ENCODE measurements at regions not wholly inside any gene's neighbourhood (a gene's known extent, or its start where the extent isn't known, plus 50 kb on each side); places are given as distances from the start of the nearest gene placed in this dataset.

DNA sequence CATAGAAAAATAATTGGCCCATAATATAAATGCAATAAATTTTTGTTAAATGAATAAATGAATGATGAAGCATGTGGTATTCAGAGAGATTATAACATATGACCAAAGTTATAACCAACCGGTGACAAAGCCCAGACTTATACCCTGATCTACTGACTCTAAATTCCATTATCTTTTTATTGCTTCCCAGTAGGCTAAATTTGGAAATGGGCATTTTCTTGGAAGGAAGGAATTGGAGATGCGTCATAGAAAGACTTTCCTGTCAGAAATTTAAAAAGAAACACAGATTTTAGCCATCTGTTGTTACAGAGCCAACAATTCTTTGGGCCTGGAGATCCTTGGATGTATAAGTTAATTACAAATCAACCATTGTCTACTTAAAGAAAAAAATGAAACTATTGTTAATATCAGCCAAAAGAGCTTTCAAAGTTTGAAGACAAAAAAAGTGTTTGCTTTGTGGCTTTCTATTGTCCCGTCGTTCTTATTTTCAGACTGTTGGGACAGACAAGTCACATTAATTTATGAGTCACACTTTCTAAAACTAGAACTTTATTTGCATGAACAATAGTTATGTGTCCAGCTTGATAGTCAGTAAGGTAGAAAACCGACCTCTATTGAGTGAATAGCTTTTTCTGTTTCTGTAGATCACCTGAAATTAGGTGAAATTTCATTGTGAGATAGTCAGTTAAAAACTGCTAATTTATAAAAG, 428.7 kb downstream of the GABRG2 start:
- TF ChIP-seq, protein P1, sequence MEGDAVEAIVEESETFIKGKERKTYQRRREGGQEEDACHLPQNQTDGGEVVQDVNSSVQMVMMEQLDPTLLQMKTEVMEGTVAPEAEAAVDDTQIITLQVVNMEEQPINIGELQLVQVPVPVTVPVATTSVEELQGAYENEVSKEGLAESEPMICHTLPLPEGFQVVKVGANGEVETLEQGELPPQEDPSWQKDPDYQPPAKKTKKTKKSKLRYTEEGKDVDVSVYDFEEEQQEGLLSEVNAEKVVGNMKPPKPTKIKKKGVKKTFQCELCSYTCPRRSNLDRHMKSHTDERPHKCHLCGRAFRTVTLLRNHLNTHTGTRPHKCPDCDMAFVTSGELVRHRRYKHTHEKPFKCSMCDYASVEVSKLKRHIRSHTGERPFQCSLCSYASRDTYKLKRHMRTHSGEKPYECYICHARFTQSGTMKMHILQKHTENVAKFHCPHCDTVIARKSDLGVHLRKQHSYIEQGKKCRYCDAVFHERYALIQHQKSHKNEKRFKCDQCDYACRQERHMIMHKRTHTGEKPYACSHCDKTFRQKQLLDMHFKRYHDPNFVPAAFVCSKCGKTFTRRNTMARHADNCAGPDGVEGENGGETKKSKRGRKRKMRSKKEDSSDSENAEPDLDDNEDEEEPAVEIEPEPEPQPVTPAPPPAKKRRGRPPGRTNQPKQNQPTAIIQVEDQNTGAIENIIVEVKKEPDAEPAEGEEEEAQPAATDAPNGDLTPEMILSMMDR (IDR thresholded peaks at IDR 0.05; ENCODE audit: extremely low read depth, missing control alignments), result no peak
- no peak for DNase-seq (ENCODE audit: low spot score)

DNA sequence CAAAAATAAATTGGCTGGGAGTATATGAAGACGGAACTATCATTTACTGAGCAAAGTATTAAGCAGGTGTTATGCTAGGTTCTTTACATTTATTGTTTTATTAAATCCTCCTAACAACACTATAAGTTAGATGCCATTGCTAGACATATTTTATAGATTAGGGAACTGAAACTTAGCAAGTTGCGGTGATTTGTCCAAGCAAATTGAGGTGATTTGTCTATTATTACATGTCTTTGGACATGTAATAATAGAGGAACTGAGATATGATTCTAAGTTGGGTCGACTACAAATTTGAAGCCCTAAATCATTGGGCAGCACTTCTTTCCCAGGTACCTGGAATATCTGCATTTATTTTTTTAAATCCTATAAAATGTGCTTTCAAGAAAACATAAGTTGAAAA, 429.9 kb downstream of the GABRG2 start:
- DNase-seq (ENCODE audit: low spot score), result no peak
- TF ChIP-seq, protein P1 (IDR thresholded peaks at IDR 0.05; ENCODE audit: extremely low read depth, missing control alignments), result no peak

DNA sequence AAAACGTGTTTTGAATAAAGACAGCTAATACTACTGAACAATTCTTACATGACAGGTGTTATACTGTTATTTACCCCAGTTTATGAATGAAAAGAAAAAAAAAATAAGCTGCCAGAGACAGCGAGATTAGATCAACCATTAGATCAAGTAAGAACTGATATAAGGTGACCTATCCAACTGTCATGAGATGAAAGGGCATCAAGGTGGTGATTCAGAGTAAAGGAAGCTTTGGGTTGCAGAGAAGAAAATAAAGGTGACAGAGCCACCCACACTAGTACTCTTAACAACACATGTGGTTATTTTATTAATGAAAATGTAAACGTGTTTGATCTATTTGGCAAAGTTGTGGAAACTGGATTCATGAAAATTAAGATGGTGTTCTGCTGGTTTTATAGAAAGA, 435.2 kb downstream of the GABRG2 start:
- DNase-seq (ENCODE audit: low spot score), result no peak
- TF ChIP-seq, protein P1 (IDR thresholded peaks at IDR 0.05; ENCODE audit: extremely low read depth, missing control alignments), result no peak

DNA sequence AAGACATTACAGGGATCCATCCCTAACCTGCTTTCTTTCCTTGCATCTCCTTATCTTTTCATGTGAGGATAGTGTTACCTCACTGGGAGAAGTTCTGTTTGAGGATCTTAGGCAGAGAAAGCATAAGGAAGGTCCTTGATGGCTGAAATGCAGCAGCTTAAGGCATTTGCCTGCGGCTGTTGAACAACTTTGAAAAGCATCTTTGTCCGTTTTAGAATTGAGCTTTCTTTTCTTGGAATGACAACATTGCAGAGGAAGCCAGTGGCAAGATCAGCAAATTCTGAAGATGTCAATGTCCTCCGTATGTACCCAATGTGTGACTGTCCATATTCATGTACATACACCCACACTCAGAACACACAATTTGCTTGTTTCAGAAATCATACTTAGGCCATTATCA, 436.2 kb downstream of the GABRG2 start:
- no peak for DNase-seq (ENCODE audit: low spot score)
- TF ChIP-seq, protein P1 (IDR thresholded peaks at IDR 0.05; ENCODE audit: extremely low read depth, missing control alignments), result no peak

DNA sequence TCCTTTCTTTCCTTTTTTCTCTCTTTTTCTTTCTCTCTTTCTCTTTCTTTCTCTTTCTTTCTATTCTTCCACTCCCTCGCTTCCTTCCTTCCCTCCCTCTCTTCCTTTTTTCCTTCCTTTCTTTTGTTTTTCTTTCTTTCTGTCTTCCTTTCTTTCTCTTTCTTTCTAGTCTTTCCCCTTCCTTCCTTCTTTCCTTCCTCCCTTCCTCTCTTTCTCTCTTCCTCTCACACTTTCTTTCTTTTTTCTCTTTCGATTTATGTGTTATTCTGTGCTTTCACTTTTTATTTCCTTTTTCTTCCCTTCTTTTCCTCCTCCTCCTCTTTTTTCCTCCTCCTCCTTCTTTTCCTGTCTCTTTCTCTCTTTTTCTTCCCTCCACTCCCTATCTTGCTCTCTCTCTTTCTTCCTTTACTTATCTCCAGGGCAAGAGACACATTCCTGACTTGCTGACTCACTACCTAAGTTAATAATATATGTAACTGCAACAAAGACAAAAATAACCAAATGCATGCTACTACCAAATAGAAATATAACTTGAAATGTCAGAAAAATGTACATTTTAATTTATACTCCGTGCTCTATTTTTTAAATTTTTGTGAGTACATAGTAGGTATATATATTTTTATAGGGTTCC, 445.5 kb downstream of the GABRG2 start:
- no peak for DNase-seq (ENCODE audit: low spot score)

DNA sequence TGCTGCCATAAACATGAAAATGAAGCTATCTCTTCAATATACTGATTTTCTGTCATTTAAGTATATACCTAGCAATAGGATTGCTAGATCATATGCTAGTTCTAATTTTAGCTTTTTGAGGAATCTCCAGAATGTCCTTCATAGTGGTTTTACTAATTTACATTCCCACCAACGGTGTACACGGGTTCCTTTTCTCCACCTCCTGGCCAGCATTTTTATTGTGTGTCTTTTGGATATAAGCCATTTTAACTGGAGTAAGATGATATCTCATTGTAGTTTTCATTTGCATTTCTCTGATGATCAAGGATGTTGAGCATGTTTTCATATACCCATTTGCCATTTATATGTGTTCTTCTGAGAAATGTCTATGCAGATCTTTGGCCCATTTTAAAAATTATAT, 446.5 kb downstream of the GABRG2 start:
- DNase-seq (ENCODE audit: low spot score), result no peak
- TF ChIP-seq, protein P1 (IDR thresholded peaks at IDR 0.05; ENCODE audit: extremely low read depth, missing control alignments), result no peak

More for the DNA sequence above, 445.5 kb downstream of the GABRG2 start:
- TF ChIP-seq, protein P1 (IDR thresholded peaks at IDR 0.05; ENCODE audit: extremely low read depth, missing control alignments), result no peak

DNA sequence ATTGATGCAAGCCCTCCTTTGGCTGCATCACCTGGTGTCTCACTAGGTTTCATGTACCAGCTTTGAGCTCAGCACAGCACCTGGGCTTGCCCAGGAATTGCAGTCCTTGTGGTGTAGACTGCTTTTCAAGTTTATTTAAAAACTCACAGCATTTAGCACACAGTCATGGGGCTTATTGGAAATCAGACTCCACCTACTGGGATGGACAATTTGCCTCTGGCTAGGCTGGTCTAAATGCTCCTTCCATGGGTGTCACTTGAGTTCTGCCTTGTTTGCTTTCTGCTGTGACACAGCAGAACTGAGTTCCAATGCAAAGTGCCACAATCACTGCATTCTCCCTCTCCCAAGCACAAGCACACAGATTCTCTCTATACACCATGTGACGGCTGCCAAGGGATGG, 453.3 kb downstream of the GABRG2 start:
- TF ChIP-seq, protein P1 (IDR thresholded peaks at IDR 0.05; ENCODE audit: extremely low read depth, missing control alignments), result no peak
- DNase-seq (ENCODE audit: low spot score), result no peak
